Medulla oblongata (tissue), 1 donor: ENCODE measurements at regions not wholly inside any gene's neighbourhood (a gene's known extent, or its start where the extent isn't known, plus 50 kb on each side); places are given as distances from the start of the nearest gene placed in this dataset.

Experiments used
- DNase-seq: peaks from one replicate; pipeline ENCODE4 v3.0.0-alpha.2; 2015; ENCODE audit errors: extremely low spot score

- no peak for DNase-seq
These were observed 501.4 kb downstream of the FBXO15 start for GRCh38 chr18:73646196-73646595.

- DNase-seq, result no peak
These were observed 502.4 kb downstream of the FBXO15 start for GRCh38 chr18:73645160-73645715.

DNA sequence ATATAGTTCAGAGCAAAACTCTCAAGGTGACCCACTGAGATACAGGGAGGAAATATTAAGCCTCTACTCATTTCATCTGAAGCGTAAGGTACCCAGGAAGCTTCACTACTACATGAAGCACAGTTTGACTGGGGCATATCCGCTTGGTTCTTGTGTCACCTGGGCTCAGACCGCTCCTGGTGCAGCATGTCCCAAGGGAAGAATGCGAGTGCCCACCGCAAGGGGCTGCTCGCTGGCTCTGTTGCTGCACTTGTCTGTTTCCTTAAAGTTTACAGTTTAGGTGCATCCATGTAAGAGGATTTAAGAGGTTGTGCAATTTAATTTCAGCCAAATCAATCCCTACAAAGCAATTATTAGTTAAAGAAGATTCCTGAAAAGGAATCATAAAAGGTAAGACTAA lies 507.8 kb downstream of the FBXO15 start:
- DNase-seq, result no peak

DNA sequence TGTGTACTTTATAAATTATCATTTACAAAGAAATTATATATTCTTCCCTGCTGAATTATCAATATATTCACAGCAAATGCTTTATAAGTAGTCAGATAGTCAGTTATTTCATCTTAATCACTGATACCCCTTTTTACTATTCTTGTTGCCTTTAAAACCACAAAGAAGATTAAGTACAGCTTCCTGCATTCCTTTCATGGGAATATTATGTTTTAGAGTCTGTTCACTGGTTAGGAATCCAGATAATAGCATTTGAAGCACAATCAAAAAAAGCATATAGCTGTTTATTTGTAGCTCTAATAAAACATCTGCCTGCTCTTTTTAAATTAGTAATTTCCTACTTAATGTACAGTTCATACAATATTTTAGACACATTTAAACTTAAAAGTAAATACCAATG lies 508.9 kb downstream of the FBXO15 start:
- DNase-seq, result no peak

- DNase-seq, result no peak
These were observed 511.3 kb downstream of the FBXO15 start for GRCh38 chr18:73636355-73636754.

DNA sequence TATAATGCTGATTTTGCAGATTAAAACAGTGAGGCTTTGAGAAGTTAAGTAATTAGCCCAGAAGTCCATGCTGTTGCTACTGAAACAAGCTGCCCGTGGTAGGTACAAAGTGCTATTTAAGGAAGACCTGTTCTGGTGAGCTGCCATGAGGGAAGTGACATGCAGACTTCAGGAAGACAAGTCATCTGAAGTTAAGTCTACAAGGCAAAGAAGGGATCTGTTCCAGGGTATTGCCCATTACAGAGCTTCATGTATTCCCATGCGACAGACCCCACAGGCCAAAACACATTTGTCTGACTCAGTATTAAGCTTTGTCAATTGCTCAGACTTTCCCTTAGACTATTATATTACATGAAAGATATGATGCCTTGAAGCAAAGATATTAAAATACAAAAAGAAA lies 520.8 kb downstream of the FBXO15 start:
- DNase-seq, result no peak

GRCh38 chr18:73626221-73626620 lies 521.4 kb downstream of the FBXO15 start:
- DNase-seq, result no peak

- no peak for DNase-seq
These were observed 526.5 kb downstream of the FBXO15 start for GRCh38 chr18:73621091-73621490.

GRCh38 chr18:73617981-73618380 lies 529.7 kb downstream of the FBXO15 start:
- DNase-seq, result no peak

DNA sequence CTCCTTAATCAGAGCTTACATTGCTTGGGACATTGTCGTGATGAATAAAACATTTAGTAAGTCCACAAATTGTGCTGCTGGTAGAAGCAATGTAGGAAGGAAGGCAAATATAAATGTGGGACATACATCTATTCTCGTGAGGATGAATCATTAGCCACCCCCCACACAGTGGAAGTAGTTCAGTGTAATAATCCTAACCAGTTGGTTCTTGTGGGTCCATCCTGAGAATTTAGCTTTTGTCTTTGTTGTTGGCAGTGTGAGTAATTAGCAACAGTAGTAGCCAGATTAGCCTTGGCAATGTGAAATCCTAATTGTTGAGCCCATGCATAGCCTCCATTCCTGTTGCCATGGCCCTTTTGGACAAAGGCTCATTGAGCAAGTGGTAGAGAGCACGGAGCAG lies 532.1 kb downstream of the FBXO15 start:
- DNase-seq, result peak; percentile 3

DNA sequence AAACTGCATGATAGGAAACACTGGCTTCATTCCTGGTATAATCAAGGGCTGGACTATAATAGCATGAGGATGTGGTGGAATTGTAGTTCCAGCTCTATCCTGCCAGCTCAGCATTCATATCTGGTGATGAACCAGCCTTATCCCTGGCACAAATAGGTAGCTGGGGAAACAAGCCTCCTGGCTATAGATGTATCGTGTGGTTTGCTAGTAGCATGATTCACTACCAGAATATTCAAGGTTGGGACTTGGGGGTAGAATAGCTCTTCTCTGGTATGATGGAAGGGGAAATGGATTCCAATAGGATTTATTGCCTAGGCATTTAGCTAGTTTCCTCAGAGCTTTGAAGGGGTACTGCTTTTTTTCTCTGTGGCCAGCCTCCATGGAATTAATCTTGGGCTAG lies 532.8 kb downstream of the FBXO15 start:
- no peak for DNase-seq

GRCh38 chr18:73613706-73614340 lies 533.8 kb downstream of the FBXO15 start:
- no peak for DNase-seq

- no peak for DNase-seq
These were observed 549.6 kb downstream of the FBXO15 start for GRCh38 chr18:73597832-73598615.

GRCh38 chr18:73594749-73595148 lies 552.9 kb downstream of the FBXO15 start:
- DNase-seq, result no peak

GRCh38 chr18:73593207-73593606 lies 554.4 kb downstream of the FBXO15 start:
- DNase-seq, result no peak

DNA sequence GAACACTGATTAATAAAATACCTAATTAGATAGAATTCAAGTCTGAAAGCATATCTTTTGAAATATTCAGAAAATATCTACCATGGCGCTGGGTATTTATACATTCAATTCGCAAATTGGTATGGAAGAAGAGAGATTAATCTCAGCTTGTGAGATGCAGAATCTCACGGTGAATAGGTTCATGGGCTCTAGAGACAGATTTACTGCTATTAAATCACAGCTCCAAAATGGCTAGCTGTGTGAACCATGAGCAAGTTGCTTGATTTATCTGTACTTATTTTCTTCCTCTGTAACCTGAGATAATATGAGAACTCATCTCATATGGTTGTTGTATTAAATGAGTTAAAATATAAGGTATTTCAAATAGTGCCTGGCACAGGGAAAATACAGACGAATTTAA lies 556.7 kb downstream of the FBXO15 start:
- no peak for DNase-seq

- DNase-seq, result no peak
These were observed 567.9 kb downstream of the FBXO15 start for GRCh38 chr18:73579698-73580097.

GRCh38 chr18:73577365-73577764 lies 570.3 kb downstream of the FBXO15 start:
- no peak for DNase-seq

DNA sequence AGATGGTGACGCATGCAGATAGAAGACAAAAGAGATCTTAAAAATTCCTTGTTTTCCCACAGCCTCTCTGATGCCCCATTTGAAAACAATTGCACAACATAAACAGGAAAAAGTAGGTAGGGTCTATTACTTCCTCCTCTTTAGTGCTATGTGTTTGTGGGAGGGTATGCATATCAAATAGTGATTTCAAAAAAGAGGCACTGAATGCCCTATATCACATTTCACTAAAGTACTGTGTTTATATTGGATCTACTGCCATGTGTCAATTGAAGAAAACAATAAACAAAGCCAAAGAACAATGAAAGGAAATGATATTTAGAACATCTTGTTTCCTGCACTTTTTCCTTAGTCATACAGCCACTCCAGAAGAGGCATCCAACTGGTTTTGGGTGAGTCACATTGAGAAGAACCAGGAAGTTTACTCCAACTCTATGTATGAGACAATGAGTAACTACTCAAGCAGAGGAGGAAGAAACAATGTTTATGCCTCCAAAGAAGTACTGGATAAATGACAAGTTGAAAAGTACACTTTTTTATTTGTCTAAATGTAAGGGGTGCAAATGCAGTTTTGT lies 583.6 kb downstream of the FBXO15 start:
- no peak for DNase-seq

DNA sequence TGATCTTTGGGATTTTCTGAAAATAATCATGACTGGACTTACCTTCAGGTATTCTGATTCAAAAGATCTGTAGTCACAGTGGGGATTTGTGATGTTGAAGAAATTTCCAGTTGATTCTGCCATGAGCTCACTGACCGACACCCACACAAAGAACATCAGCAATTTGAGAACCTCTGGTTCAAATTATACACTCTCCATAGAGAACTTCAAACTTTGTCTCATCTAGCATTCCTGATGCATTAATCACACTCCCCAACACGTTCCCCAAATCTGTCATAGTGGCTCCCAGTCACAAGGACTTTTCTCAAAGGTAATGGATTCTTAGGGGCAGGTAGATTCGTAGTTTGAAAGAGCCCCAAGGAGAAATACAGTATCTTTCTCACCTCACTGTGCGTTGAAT lies 584.3 kb downstream of the FBXO15 start:
- no peak for DNase-seq

- no peak for DNase-seq
These were observed 590.7 kb downstream of the FBXO15 start for GRCh38 chr18:73556904-73557303.

DNA sequence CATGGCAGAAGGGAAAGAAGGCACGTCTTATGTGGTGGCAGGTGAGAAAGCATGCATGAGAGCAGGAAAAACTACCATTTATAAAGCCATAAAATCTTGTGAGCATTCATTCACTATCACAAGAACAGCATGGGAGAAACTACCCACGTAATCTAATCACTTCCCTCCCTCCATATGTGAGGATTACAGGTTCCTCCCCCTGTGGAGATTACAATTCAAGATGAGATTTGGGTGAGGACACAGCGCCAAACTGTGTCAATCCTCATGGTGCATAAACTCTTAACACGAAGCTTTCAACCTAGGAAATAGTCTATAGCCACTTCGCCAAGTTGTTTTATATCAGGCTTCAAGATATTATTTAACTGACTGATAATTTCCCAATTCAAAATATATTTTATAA lies 595.5 kb downstream of the FBXO15 start:
- DNase-seq, result no peak

DNA sequence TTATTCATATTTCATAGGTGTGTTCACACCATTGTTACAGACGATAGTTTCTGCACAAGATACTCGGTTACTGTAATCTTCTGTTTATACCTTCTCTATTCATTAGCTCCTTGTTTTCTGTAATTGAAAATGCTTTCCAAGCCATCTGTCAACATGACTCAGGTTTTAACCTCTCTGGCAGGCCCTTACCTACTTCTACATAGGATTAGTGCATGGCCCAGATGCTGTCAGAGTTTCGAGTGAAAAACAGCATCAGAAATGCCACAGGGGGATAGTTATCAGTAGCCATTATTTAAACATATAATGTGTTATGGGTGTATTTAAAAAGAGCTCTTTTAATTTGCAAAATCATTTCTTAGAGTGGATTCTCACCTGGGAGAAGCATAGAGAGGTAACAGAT lies 596.4 kb downstream of the FBXO15 start:
- DNase-seq, result no peak
